ENCODE measurements at regions not wholly inside any gene's neighbourhood (a gene's known extent, or its start where the extent isn't known, plus 50 kb on each side); places are given as distances from the start of the nearest gene placed in this dataset.

DNA sequence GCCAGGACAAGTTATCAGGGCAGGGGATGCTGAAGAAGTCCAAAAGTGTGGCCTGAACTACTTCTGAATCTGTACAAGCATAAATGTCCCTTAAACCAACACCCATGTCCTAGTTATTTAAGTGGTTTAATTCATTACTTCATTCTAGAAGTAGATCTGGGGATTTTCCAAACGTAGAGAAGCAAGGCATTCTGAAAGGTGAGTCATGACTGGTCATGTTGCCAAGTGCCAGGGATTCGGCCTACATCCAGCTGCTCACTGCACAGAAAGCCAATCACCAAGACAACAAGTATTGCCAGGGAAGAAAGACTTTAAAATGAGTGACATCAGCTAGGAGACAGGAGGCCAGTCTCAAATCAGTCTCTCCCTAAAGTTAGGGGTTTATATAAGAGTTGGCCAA lies 396.6 kb downstream of the GABRB3 start:
- TF ChIP-seq POLR2AphosphoS5 (IDR thresholded peaks at IDR 0.05; ENCODE audit: low read depth, low read length) (no peak), TAF1 (IDR thresholded peaks at IDR 0.05; ENCODE audit: borderline replicate concordance, insufficient read depth, low read length) (no peak), SIN3A (IDR thresholded peaks at IDR 0.05; ENCODE audit: borderline replicate concordance, insufficient read depth, low read length) (no peak), FOXP2 (optimal IDR thresholded peaks at IDR 0.05; ENCODE audit: borderline replicate concordance, extremely low read depth, extremely low read length, insufficient read depth) (no peak)
- TF ChIP-seq, protein P1, sequence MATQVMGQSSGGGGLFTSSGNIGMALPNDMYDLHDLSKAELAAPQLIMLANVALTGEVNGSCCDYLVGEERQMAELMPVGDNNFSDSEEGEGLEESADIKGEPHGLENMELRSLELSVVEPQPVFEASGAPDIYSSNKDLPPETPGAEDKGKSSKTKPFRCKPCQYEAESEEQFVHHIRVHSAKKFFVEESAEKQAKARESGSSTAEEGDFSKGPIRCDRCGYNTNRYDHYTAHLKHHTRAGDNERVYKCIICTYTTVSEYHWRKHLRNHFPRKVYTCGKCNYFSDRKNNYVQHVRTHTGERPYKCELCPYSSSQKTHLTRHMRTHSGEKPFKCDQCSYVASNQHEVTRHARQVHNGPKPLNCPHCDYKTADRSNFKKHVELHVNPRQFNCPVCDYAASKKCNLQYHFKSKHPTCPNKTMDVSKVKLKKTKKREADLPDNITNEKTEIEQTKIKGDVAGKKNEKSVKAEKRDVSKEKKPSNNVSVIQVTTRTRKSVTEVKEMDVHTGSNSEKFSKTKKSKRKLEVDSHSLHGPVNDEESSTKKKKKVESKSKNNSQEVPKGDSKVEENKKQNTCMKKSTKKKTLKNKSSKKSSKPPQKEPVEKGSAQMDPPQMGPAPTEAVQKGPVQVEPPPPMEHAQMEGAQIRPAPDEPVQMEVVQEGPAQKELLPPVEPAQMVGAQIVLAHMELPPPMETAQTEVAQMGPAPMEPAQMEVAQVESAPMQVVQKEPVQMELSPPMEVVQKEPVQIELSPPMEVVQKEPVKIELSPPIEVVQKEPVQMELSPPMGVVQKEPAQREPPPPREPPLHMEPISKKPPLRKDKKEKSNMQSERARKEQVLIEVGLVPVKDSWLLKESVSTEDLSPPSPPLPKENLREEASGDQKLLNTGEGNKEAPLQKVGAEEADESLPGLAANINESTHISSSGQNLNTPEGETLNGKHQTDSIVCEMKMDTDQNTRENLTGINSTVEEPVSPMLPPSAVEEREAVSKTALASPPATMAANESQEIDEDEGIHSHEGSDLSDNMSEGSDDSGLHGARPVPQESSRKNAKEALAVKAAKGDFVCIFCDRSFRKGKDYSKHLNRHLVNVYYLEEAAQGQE (IDR thresholded peaks at IDR 0.05; ENCODE audit: insufficient read depth in 1 of 2, low read depth in 2 of 2, low read length in 2 of 2), result no peak
